IMR-90 (cell line): ENCODE measurements at regions not wholly inside any gene's neighbourhood (a gene's known extent, or its start where the extent isn't known, plus 50 kb on each side); places are given as distances from the start of the nearest gene placed in this dataset.

ENCODE experiments used
- ATAC-seq: fragments of 200-7000 bp; cut with Tn5 transposase; 2 replicates; pipeline ENCODE4 v1.9.1; 2020; ENCODE audit warnings: low read depth, mild to moderate bottlenecking, moderate library complexity
- BruUV-seq: library from RNA; stranded (reverse); fragments of 400-500 nt; replicated peaks from 2 replicates; lab custom pipeline; 2021; lab: Mats Ljungman, UMichigan
- CTCF ChIA-PET: fragments of 300-600 bp; formaldehyde crosslinking; extraction: SDS; loops from one replicate; lab custom pipeline; 2021; ENCODE audit warnings: antibody characterized with exemption; lab: Yijun Ruan, JAX
- POLR2A ChIA-PET: fragments of 300-600 bp; sonication (Branson Sonifier 250); formaldehyde crosslinking; loops from one replicate; lab custom pipeline; 2022; ENCODE audit warnings: antibody characterized with exemption; ENCODE audit not compliant: unreplicated experiment; lab: Charles Lee
- DNase-seq: peaks from one replicate; pipeline ENCODE4 v3.0.0; 2013
- H2AFZ ChIP-seq: replicated peaks from 2 replicates; pipeline ENCODE3; 2013; ENCODE audit warnings: low read length, mild to moderate bottlenecking; ENCODE audit not compliant: poor library complexity
- H2AK5ac ChIP-seq: 2 replicates; pipeline ENCODE4 v1.6.1; 2013; ENCODE audit warnings: low read depth, low read length, inconsistent platforms
- H2AK9ac ChIP-seq: replicated peaks from 2 replicates; pipeline ENCODE3; 2013; ENCODE audit warnings: mild to moderate bottlenecking, low read depth, low read length, moderate library complexity; ENCODE audit not compliant: poor library complexity
- H2BK120ac ChIP-seq: 2 replicates; pipeline ENCODE4 v1.6.1; 2013; ENCODE audit warnings: low read depth, low read length, inconsistent platforms
- H2BK15ac ChIP-seq: 3 replicates; pipeline ENCODE4 v1.6.1; 2013; ENCODE audit warnings: low read depth, low read length, inconsistent platforms
- H2BK20ac ChIP-seq: 2 replicates; pipeline ENCODE4 v1.6.1; 2013; ENCODE audit warnings: low read depth, mild to moderate bottlenecking, inconsistent platforms, low read length, moderate library complexity
- H2BK5ac ChIP-seq: 2 replicates; pipeline ENCODE4 v1.6.1; 2013; ENCODE audit warnings: mild to moderate bottlenecking, low read depth, low read length, inconsistent platforms; ENCODE audit not compliant: poor library complexity, severe bottlenecking
- H3K14ac ChIP-seq: replicated peaks from 2 replicates; pipeline ENCODE4 v1.6.1; 2013; ENCODE audit warnings: low read depth, low read length, inconsistent platforms
- H3K18ac ChIP-seq: 2 replicates; pipeline ENCODE4 v1.6.1; 2013; ENCODE audit warnings: low read depth, low read length, control low read depth
- H3K23ac ChIP-seq: 2 replicates; pipeline ENCODE4 v1.6.1; 2013; ENCODE audit warnings: low read depth, low read length, inconsistent platforms
- H3K27ac ChIP-seq: 2 replicates; pipeline ENCODE4 v1.5.1; 2013; ENCODE audit warnings: mild to moderate bottlenecking, control low read depth, low read length; ENCODE audit not compliant: insufficient read depth
- H3K27me3 ChIP-seq: 2 replicates; pipeline ENCODE4 v1.6.1; 2013; ENCODE audit warnings: low read length; ENCODE audit not compliant: control insufficient read depth, insufficient read depth
- H3K36me3 ChIP-seq: 2 replicates; pipeline ENCODE4 v1.6.1; 2013; ENCODE audit warnings: low read length, mixed read lengths; ENCODE audit not compliant: control insufficient read depth, insufficient read depth
- H3K4ac ChIP-seq: 2 replicates; pipeline ENCODE4 v1.6.1; 2013; ENCODE audit warnings: low read depth, low read length, inconsistent platforms
- H3K4me1 ChIP-seq: 2 replicates; pipeline ENCODE4 v1.6.1; 2013; ENCODE audit warnings: low read length, mixed read lengths; ENCODE audit not compliant: control insufficient read depth, insufficient read depth
- H3K4me2 ChIP-seq: 2 replicates; pipeline ENCODE4 v1.6.1; 2013; ENCODE audit warnings: low read depth, mild to moderate bottlenecking, control low read depth, low read length, moderate library complexity
- H3K4me3 ChIP-seq: 2 replicates; pipeline ENCODE4 v1.5.1; 2013; ENCODE audit warnings: low read depth, mild to moderate bottlenecking, control low read depth, low read length, moderate library complexity; ENCODE audit not compliant: insufficient read depth
- H3K56ac ChIP-seq: 2 replicates; pipeline ENCODE4 v1.6.1; 2013; ENCODE audit warnings: low read length, inconsistent platforms; ENCODE audit not compliant: insufficient read depth; ENCODE audit errors: extremely low read depth
- H3K79me1 ChIP-seq, 2 experiments: 2 replicates each; pipeline ENCODE4 v1.6.1; 2013; ENCODE audit warnings: low read length in 2 of 2, inconsistent platforms in 1 of 2, low read depth in 1 of 2
- H3K9ac ChIP-seq: 2 replicates; pipeline ENCODE4 v1.6.1; 2013; ENCODE audit warnings: low read depth, low read length, control low read depth
- H3K9me1 ChIP-seq: 2 replicates; pipeline ENCODE4 v1.6.1; 2013; ENCODE audit warnings: low read length, inconsistent platforms; ENCODE audit not compliant: insufficient read depth
- H3K9me3 ChIP-seq: 2 replicates; pipeline ENCODE4 v1.6.1; 2013; ENCODE audit warnings: low read length; ENCODE audit not compliant: control insufficient read depth, insufficient read depth
- H4K20me1 ChIP-seq: 2 replicates; pipeline ENCODE4 v1.6.1; 2013; ENCODE audit warnings: low read length, inconsistent platforms; ENCODE audit not compliant: insufficient read depth
- H4K5ac ChIP-seq: 2 replicates; pipeline ENCODE4 v1.6.1; 2013; ENCODE audit warnings: mild to moderate bottlenecking, low read depth, low read length, control low read depth
- H4K8ac ChIP-seq, 2 experiments: 2 replicates each; pipeline ENCODE4 v1.6.1; 2013; ENCODE audit warnings: low read depth in 2 of 2, low read length in 2 of 2, control low read depth in 1 of 2, inconsistent platforms in 1 of 2
- H4K91ac ChIP-seq: 2 replicates; pipeline ENCODE4 v1.6.1; 2013; ENCODE audit warnings: low read depth, low read length, inconsistent platforms; ENCODE audit not compliant: insufficient read depth
- BHLHE40 ChIP-seq: fragments of 150-350 bp; IDR thresholded peaks from 2 replicates; pipeline ENCODE4 v1.6.1; 2016; ENCODE audit warnings: mild to moderate bottlenecking, low read depth, low read length
- CEBPB ChIP-seq: IDR thresholded peaks from 2 replicates; pipeline ENCODE4 v1.6.1; 2012; ENCODE audit warnings: low read depth, low read length, improper control_type of control experiment
- CHD1 ChIP-seq: IDR thresholded peaks from 2 replicates; pipeline ENCODE4 v1.6.1; 2012; ENCODE audit warnings: low read depth, low read length, improper control_type of control experiment
- FOS ChIP-seq: fragments of 150-350 bp; IDR thresholded peaks from 2 replicates; pipeline ENCODE4 v1.6.1; 2016; ENCODE audit warnings: low read depth, low read length
- MAFK ChIP-seq: IDR thresholded peaks from 2 replicates; pipeline ENCODE4 v1.6.1; 2012; ENCODE audit warnings: low read depth, low read length, improper control_type of control experiment
- MAZ ChIP-seq: IDR thresholded peaks from 2 replicates; pipeline ENCODE4 v1.6.1; 2012; ENCODE audit warnings: low read depth, mild to moderate bottlenecking, low read length, improper control_type of control experiment, moderate library complexity, borderline replicate concordance
- MXI1 ChIP-seq: IDR thresholded peaks from 2 replicates; pipeline ENCODE4 v1.6.1; 2012; ENCODE audit warnings: low read depth, mild to moderate bottlenecking, low read length, moderate library complexity, borderline replicate concordance
- NFE2L2 ChIP-seq: fragments of 150-350 bp; IDR thresholded peaks from 2 replicates; pipeline ENCODE4 v1.6.1; 2016; ENCODE audit warnings: low read depth, mild to moderate bottlenecking, low read length
- POLR2A ChIP-seq: IDR thresholded peaks from 2 replicates; pipeline ENCODE4 v1.6.1; 2012; ENCODE audit warnings: mild to moderate bottlenecking, low read depth, low read length
- RAD21 ChIP-seq: IDR thresholded peaks from 2 replicates; pipeline ENCODE4 v1.6.1; 2012; ENCODE audit warnings: low read length, improper control_type of control experiment
- RCOR1 ChIP-seq: IDR thresholded peaks from 2 replicates; pipeline ENCODE4 v1.6.1; 2012; ENCODE audit warnings: mild to moderate bottlenecking, low read length, improper control_type of control experiment; ENCODE audit not compliant: insufficient replicate concordance
- RFX5 ChIP-seq: IDR thresholded peaks from 2 replicates; pipeline ENCODE4 v1.8.0; 2012; ENCODE audit warnings: low read depth, mild to moderate bottlenecking, low read length, moderate library complexity
- SMC3 ChIP-seq: fragments of 150-350 bp; IDR thresholded peaks from 2 replicates; pipeline ENCODE4 v1.6.1; 2016; ENCODE audit warnings: low read depth, mild to moderate bottlenecking, antibody characterized with exemption, low read length, moderate library complexity
- WGBS, 2 experiments: methylation state at CpG; one replicate each; pipeline versions ENCODE4 v1.1.5 to v1.1.7; 2013; ENCODE audit warnings: missing lambda C conversion rate in 2 of 2; ENCODE audit not compliant: insufficient read length in 1 of 2; ENCODE audit errors: extremely low coverage in 2 of 2; 5-methylcytosine and 5-hydroxymethylcytosine counted together
- dilution Hi-C: fragments of 300-500 bp; cut with HindIII; formaldehyde crosslinking; loops from one replicate; pipeline ENCODE4 v1.14.3; 2018; ENCODE audit warnings: low sequenced_read_pairs; ENCODE audit not compliant: unreplicated experiment
- in situ Hi-C: fragments of 300-500 bp; cut with MboI; formaldehyde crosslinking; loops from 3 replicates; pipeline ENCODE4 v1.14.3; 2019; ENCODE audit warnings: low sequenced_read_pairs, inconsistent platforms, mixed read lengths
- intact Hi-C: fragments of 100-400 bp; cut with micrococcal nuclease; formaldehyde crosslinking; loops from 2 replicates; pipeline ENCODE4 v1.10.0; 2022
- TF ChIP-seq, protein P1 (sequence below): fragments of 150-350 bp; IDR thresholded peaks from 2 replicates; pipeline ENCODE4 v1.6.1; 2017; ENCODE audit warnings: mild to moderate bottlenecking, antibody characterized with exemption, low read length, low read depth
- TF ChIP-seq, protein P2 (sequence below): fragments of 150-350 bp; IDR thresholded peaks from 2 replicates; pipeline ENCODE4 v1.6.1; 2016; ENCODE audit warnings: low read depth, mild to moderate bottlenecking, low read length, moderate library complexity, borderline replicate concordance
- TF ChIP-seq, protein P3 (sequence below): conservative IDR thresholded peaks from 2 replicates; pipeline ENCODE4 v1.5.1; 2012; ENCODE audit warnings: mild to moderate bottlenecking, low read depth, low read length, improper control_type of control experiment

DNA sequence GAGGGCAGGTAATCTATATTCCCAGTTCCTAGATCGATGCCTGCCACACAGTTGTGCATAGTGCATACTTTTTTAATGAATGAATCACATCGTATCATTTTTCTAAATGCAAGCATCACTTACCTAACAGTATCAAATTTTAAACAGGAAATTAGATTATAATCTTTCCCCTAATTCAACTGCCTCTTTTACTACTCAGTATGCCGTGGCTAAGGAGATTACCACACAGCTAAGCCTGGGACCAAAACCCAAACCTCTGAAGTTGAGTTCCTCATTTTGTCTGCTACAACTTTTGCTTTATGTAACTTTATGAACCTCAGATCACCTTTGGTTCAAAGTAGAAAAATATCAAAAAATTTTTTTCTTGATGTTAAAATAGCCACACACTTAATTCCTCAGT lies 53.2 kb upstream of the FNDC3B start:
- POLR2A ChIA-PET = no interaction called here
- TF ChIP-seq BHLHE40 (no peak), MXI1 (no peak), CEBPB (no peak), CHD1 (no peak), RAD21 (no peak), FOS (no peak), NFE2L2 (no peak), RCOR1 (no peak), MAZ (no peak), RFX5 (no peak), POLR2A (no peak), SMC3 (no peak), MAFK (no peak)
- TF ChIP-seq, protein P1, sequence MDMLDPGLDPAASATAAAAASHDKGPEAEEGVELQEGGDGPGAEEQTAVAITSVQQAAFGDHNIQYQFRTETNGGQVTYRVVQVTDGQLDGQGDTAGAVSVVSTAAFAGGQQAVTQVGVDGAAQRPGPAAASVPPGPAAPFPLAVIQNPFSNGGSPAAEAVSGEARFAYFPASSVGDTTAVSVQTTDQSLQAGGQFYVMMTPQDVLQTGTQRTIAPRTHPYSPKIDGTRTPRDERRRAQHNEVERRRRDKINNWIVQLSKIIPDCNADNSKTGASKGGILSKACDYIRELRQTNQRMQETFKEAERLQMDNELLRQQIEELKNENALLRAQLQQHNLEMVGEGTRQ = no peak
- TF ChIP-seq, protein P2, sequence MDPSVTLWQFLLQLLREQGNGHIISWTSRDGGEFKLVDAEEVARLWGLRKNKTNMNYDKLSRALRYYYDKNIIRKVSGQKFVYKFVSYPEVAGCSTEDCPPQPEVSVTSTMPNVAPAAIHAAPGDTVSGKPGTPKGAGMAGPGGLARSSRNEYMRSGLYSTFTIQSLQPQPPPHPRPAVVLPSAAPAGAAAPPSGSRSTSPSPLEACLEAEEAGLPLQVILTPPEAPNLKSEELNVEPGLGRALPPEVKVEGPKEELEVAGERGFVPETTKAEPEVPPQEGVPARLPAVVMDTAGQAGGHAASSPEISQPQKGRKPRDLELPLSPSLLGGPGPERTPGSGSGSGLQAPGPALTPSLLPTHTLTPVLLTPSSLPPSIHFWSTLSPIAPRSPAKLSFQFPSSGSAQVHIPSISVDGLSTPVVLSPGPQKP = no peak
- TF ChIP-seq, protein P3, sequence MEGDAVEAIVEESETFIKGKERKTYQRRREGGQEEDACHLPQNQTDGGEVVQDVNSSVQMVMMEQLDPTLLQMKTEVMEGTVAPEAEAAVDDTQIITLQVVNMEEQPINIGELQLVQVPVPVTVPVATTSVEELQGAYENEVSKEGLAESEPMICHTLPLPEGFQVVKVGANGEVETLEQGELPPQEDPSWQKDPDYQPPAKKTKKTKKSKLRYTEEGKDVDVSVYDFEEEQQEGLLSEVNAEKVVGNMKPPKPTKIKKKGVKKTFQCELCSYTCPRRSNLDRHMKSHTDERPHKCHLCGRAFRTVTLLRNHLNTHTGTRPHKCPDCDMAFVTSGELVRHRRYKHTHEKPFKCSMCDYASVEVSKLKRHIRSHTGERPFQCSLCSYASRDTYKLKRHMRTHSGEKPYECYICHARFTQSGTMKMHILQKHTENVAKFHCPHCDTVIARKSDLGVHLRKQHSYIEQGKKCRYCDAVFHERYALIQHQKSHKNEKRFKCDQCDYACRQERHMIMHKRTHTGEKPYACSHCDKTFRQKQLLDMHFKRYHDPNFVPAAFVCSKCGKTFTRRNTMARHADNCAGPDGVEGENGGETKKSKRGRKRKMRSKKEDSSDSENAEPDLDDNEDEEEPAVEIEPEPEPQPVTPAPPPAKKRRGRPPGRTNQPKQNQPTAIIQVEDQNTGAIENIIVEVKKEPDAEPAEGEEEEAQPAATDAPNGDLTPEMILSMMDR = no peak
- H2AK9ac ChIP-seq = no peak overlapping the region

More for the DNA sequence above, 53.2 kb upstream of the FNDC3B start:
- Histone ChIP-seq H3K36me3 (no peaks in the 10 kb centered on the region), H4K5ac (peak overlapping the region; percentile 88; the same call in 1 of the 2 replicates), H3K27ac (no peak overlapping the region; the same call in 1 of the 2 replicates), H3K4me2 (no peak overlapping the region), H3K4me3 (no peak overlapping the region), H3K9me1 (peaks cover 5% of the 10 kb centered on the region; the same call in 1 of the 2 replicates), H4K91ac (peak overlapping the region; percentile 83), H3K79me1 (no peaks in the 10 kb centered on the region), H2BK120ac (peak overlapping the region; percentile 96), H3K18ac (peak overlapping the region; percentile 96; the same call in 1 of the 2 replicates), H3K4me1 (peaks cover 8% of the 10 kb centered on the region), H2AK5ac (0 out of 2 replicates have a peak overlapping the region, but pooled peaks have one; percentile 75), H3K14ac (peak overlapping the region; percentile 94), H3K4ac (peak overlapping the region; percentile 83), H3K9me3 (no peaks in the 10 kb centered on the region), H2AFZ (no peak overlapping the region), H2BK5ac (peak overlapping the region; percentile 89), H3K56ac (peak overlapping the region; percentile 61; the same call in 1 of the 2 replicates), H3K9ac (no peak overlapping the region; the same call in 1 of the 2 replicates), H3K27me3 (no peaks in the 10 kb centered on the region), H4K8ac (peak overlapping the region; percentile 52 to 92), H2BK20ac (peak overlapping the region; percentile 89; the same call in 1 of the 2 replicates), H4K20me1 (no peaks in the 10 kb centered on the region), H3K23ac (no peak overlapping the region), H2BK15ac (peak overlapping the region; percentile 59)
- no peak for ATAC-seq
- no peak for DNase-seq
- dilution Hi-C loops (no loop called here), in situ Hi-C loops (no loop called here), intact Hi-C loops (no loop called here)
- CTCF ChIA-PET = no interaction called here
- no CpG with 5 or more reads among the region's 3 CpGs for WGBS, 2 experiments
- no TSS peak for BruUV-seq
